ENCODE measurements at regions not wholly inside any gene's neighbourhood (a gene's known extent, or its start where the extent isn't known, plus 50 kb on each side); places are given as distances from the start of the nearest gene placed in this dataset.

- no peak overlapping the region for H3K4me3 ChIP-seq (ENCODE audit: low read depth, low read length)
- POLR2A ChIA-PET = no interaction called here
- CTCF ChIA-PET = no interaction called here
- no peak for TF ChIP-seq CTCF (IDR thresholded peaks at IDR 0.05; ENCODE audit: insufficient read depth, low read depth, low read length)
- H3K36me3 ChIP-seq (ENCODE audit: control insufficient read depth, insufficient read depth, low read length) = no peaks in the 10 kb centered on the region
- no peaks in the 10 kb centered on the region for H3K27me3 ChIP-seq (ENCODE audit: control insufficient read depth, insufficient read depth, low read length)
- DNase-seq (ENCODE audit: low read depth) = no peak
Observed at GRCh38 chr11:26191193-26191592, 140.7 kb upstream of the ANO3 start.

GRCh38 chr11:26193694-26194365 lies 138.1 kb upstream of the ANO3 start:
- ChIA-PET CTCF (no interaction called here), POLR2A (no interaction called here)
- TF ChIP-seq CTCF (IDR thresholded peaks at IDR 0.05; ENCODE audit: insufficient read depth, low read depth, low read length) = no peak
- Histone ChIP-seq H3K36me3 (ENCODE audit: control insufficient read depth, insufficient read depth, low read length) (no peaks in the 10 kb centered on the region), H3K4me3 (ENCODE audit: low read depth, low read length) (no peak overlapping the region), H3K27me3 (ENCODE audit: control insufficient read depth, insufficient read depth, low read length) (no peaks in the 10 kb centered on the region)
- no peak for DNase-seq (ENCODE audit: low read depth)

GRCh38 chr11:26194881-26195280 lies 137.0 kb upstream of the ANO3 start:
- H3K27me3 ChIP-seq (ENCODE audit: control insufficient read depth, insufficient read depth, low read length) = no peaks in the 10 kb centered on the region
- no peak for TF ChIP-seq CTCF (IDR thresholded peaks at IDR 0.05; ENCODE audit: insufficient read depth, low read depth, low read length)
- H3K36me3 ChIP-seq (ENCODE audit: control insufficient read depth, insufficient read depth, low read length) = no peaks in the 10 kb centered on the region
- no peak for DNase-seq (ENCODE audit: low read depth)
- ChIA-PET CTCF (no interaction called here), POLR2A (no interaction called here)
- no peak overlapping the region for H3K4me3 ChIP-seq (ENCODE audit: low read depth, low read length)

GRCh38 chr11:26198532-26199096 lies 133.3 kb upstream of the ANO3 start:
- CTCF ChIA-PET = no interaction called here
- Histone ChIP-seq H3K4me3 (ENCODE audit: low read depth, low read length) (no peak overlapping the region), H3K36me3 (ENCODE audit: control insufficient read depth, insufficient read depth, low read length) (no peaks in the 10 kb centered on the region), H3K27me3 (ENCODE audit: control insufficient read depth, insufficient read depth, low read length) (no peaks in the 10 kb centered on the region)
- POLR2A ChIA-PET = no interaction called here
- no peak for TF ChIP-seq CTCF (IDR thresholded peaks at IDR 0.05; ENCODE audit: insufficient read depth, low read depth, low read length)
- DNase-seq (ENCODE audit: low read depth) = no peak

- CTCF ChIA-PET = interaction anchor here (2.2 kb wide), 1 partner anchor 218 kb away, joined by 8 read pairs; no protein-coding TSS in a partner anchor
Observed at GRCh38 chr11:26199331-26200095, 132.4 kb upstream of the ANO3 start.

More at GRCh38 chr11:26199331-26200095, 132.4 kb upstream of the ANO3 start:
- Histone ChIP-seq H3K4me3 (ENCODE audit: low read depth, low read length) (no peak overlapping the region), H3K27me3 (ENCODE audit: control insufficient read depth, insufficient read depth, low read length) (no peaks in the 10 kb centered on the region), H3K36me3 (ENCODE audit: control insufficient read depth, insufficient read depth, low read length) (no peaks in the 10 kb centered on the region)
- no peak for DNase-seq (ENCODE audit: low read depth)
- TF ChIP-seq CTCF (IDR thresholded peaks at IDR 0.05; ENCODE audit: insufficient read depth, low read depth, low read length) = no peak
- POLR2A ChIA-PET = no interaction called here
